22Rv1 (cell line): ENCODE measurements at regions not wholly inside any gene's neighbourhood (a gene's known extent, or its start where the extent isn't known, plus 50 kb on each side); places are given as distances from the start of the nearest gene placed in this dataset.

Experiments used
- ZFX ChIP-seq: fragments of 450-650 bp; IDR thresholded peaks from 2 replicates; pipeline ENCODE4 v1.6.1; 2017; ENCODE audit warnings: antibody characterized with exemption, borderline replicate concordance
- TF ChIP-seq, protein P1 (sequence below): fragments of 450-650 bp; IDR thresholded peaks from 2 replicates; pipeline ENCODE4 v1.5.1; 2017; ENCODE audit warnings: mild to moderate bottlenecking

- TF ChIP-seq, protein P1, sequence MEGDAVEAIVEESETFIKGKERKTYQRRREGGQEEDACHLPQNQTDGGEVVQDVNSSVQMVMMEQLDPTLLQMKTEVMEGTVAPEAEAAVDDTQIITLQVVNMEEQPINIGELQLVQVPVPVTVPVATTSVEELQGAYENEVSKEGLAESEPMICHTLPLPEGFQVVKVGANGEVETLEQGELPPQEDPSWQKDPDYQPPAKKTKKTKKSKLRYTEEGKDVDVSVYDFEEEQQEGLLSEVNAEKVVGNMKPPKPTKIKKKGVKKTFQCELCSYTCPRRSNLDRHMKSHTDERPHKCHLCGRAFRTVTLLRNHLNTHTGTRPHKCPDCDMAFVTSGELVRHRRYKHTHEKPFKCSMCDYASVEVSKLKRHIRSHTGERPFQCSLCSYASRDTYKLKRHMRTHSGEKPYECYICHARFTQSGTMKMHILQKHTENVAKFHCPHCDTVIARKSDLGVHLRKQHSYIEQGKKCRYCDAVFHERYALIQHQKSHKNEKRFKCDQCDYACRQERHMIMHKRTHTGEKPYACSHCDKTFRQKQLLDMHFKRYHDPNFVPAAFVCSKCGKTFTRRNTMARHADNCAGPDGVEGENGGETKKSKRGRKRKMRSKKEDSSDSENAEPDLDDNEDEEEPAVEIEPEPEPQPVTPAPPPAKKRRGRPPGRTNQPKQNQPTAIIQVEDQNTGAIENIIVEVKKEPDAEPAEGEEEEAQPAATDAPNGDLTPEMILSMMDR: no peak
- no peak for TF ChIP-seq ZFX
These were observed 288.3 kb upstream of the CLINT1 start for GRCh38 chr5:158147227-158147626.
